ENCODE measurements at regions not wholly inside any gene's neighbourhood (a gene's known extent, or its start where the extent isn't known, plus 50 kb on each side); places are given as distances from the start of the nearest gene placed in this dataset.

GRCh38 chr4:152166567-152166966 lies 369.3 kb downstream of the FBXW7 start:
- no peak for TF ChIP-seq BHLHE40 (IDR thresholded peaks at IDR 0.05; ENCODE audit: borderline replicate concordance)
- TF ChIP-seq NFRKB (IDR thresholded peaks at IDR 0.05) = no peak
- TF ChIP-seq SUZ12 (IDR thresholded peaks at IDR 0.05) = no peak
- TF ChIP-seq ZNF384 (IDR thresholded peaks at IDR 0.05) = no peak
- TF ChIP-seq FOXM1 (IDR thresholded peaks at IDR 0.05; ENCODE audit: borderline replicate concordance) = no peak
- TF ChIP-seq TARDBP (IDR thresholded peaks at IDR 0.05) = no peak
- no peak for TF ChIP-seq ELF4 (IDR thresholded peaks at IDR 0.05)
